GM21390 (cell line): ENCODE measurements at regions not wholly inside any gene's neighbourhood (a gene's known extent, or its start where the extent isn't known, plus 50 kb on each side); places are given as distances from the start of the nearest gene placed in this dataset.

Experiments used
- ATAC-seq: cut with Tn5 transposase; IDR thresholded peaks from one replicate; pipeline ENCODE4 v1.9.1; 2021; ENCODE audit not compliant: unreplicated experiment

DNA sequence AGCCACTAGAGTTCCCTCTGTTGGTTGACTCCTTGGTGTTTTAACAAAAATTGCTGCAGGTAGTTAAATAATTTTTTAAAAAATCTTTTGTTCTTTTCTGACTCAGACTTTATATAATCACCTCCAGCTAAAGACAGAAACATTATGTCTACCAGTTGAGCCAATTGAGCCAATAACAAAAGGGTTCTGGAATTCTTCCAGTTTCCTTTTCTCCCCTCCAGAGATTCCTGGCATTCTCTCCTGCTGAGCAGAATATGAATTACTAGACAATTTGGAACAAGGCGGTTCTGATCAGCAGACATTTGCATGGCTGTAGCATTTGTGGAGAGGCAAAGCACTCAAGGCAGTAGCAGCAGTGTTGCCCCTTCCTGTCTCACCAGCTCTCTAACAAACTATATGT, 144.0 kb upstream of the SLC35B3 start:
- ATAC-seq, result no peak

- ATAC-seq, result no peak
These were observed 142.7 kb upstream of the SLC35B3 start for GRCh38 chr6:8578006-8578405.

- no peak for ATAC-seq
These were observed 139.6 kb upstream of the SLC35B3 start for GRCh38 chr6:8574749-8575468.

DNA sequence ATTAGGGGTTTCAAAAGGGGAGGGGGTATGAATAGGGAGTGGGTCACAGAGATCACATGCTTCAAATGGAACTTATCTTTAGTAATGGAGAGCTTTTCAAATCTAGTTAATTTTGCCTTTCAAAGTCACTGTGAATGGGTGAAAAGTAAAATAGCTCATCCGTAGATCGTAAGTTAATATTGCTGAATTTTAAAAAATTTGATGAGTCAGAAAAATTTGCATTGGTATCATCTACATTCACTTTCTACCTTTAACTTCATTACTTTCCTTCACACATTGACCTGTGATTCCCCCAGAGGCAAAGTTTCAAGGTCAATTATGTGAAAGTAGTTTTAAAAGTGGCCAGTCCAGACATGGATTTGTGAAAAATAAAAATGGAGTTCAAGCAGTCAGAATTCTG, 139.0 kb upstream of the SLC35B3 start:
- ATAC-seq, result no peak

GRCh38 chr6:8570256-8570920, 135.0 kb upstream of the SLC35B3 start:
- ATAC-seq, result no peak

DNA sequence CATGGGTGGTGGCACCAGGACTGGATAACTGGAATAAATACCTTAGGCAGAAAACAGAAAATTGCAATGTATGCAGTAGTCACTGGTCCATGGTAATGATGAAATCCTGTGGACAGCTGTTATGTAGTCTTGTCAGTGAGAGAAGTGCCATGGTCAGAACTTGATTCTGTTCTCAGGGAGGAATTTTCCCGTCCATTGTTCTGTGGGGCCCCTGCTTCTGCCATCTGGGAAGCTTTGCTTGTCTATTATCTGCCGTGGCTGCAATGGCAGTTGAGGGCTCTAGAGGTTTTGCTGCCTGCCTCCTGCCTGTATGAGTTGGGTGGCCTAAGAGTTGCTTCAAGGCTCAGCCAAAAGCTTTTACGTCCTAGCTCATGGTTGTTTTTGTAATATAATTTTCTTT, 126.8 kb upstream of the SLC35B3 start:
- ATAC-seq, result no peak

DNA sequence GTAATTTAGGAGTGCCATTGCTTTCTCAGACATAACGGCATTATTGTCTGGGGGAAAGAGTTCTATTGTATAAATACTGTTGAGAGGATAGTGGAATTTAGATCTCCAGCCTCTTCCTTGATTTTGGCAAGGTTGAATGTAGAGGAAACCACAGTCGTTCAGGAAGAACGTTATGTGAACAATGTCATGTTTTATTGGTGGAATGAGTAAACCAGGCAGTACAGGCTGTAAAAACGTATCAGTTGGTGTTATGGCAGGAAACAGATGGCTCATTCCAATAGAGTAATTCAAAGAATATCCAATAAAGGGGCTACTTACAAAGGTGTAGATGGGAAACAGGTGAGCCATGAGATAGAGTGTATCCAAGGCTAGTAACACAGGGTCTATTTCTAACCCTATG, 123.6 kb upstream of the SLC35B3 start:
- ATAC-seq, result no peak

DNA sequence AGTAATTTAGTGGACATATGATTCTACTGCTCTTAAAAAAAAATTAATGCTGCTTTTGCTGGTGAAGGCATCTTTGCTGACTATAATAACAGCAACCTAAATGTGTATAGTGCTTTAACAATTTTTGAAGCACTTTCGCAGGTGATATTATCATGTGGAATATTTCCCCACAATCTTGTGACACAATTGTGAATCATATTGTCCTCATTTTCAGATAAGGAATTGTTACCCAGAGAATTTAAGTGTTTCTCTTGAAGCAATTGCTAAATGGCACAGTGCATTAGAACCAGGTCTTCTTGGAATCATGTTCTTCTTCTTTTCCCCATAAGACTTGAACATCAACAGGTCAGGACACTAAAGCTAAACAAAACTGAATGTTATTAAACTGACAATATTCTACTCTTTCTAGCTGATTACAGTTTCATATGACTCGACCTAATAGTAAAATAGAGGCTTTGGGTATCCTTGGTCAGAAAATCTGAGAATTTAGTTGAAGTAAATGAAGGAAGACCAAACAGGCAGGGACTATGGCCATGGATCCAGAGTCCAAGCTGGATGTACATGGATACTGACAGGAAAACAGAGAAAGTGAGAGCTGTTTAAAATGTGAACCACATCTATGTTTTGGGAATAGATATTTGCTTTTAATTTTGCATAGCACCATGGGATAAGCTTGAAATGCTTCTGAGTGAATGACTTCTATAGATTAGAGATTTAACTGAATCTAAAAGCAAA, 121.8 kb upstream of the SLC35B3 start:
- no peak for ATAC-seq

- no peak for ATAC-seq
These were observed 121.1 kb upstream of the SLC35B3 start for GRCh38 chr6:8556370-8557013.

DNA sequence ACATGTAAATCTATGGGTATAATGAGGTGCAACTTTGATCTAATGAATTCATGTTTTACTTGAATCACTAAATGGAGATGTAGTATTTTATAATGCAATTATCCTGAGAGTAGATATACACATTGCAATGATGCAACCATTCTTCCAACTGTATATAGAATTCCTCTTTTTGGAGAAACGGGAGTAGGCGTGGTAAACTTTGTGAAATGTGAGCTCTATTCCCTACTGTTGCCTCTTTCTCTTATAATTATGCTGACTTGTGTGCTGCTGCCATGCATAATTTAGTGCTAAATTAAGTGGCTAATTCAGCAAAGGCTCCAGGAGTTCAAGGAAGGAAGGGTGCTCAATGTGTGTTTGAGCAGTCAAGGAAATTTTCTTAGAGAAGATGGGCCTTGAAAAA, 116.6 kb upstream of the SLC35B3 start:
- ATAC-seq, result no peak

DNA sequence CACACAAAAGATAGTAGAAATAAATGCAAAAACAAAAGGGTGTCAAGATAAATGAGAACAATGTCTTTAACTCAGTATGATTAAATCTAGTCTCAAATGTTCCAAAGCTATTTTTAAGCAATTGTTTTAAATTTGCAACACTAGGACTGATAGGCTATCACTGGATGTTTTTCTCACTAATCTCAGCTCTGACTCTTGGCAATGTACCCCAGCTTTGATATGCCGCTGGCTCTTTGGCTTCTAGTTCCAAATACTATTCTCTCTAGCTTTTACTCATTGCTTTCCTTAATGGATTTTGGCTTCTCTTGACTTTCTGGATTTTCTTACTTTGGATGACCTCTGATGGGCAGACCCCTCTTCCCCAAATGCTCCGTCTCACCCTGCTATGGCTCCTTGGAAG, 116.0 kb upstream of the SLC35B3 start:
- ATAC-seq, result no peak

DNA sequence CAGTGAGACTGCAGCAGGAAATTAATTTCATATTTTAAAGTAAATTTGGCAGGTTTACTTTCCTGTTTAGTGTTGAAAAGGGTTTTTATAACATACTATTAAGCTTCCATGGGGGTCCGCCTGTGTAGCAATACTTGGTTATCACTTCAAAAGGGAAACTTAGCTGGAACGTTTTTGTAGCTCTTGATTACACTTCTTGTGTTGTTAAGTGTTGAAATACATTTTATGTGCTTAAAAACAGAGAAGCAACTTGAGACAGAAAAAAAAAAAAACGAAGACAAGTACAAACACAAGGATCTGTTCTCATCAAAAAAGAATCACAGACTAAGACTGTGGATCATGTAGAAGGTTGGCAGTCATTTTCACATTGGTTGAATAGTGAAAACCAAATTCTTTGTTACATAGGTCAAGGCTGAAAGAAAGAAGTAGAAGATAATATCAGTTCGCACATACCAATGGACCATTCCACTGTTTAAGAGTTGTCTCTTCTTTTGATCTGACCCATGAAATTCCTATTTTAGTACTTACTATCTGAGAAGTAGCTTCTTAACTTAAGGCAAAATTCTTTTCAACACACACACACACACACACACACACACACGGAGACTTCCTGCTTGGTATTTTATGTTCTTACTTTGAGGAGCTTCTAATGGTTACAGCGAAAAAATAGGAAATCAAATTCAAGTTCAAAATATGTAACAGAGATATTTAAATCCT, 113.9 kb upstream of the SLC35B3 start:
- ATAC-seq, result no peak

DNA sequence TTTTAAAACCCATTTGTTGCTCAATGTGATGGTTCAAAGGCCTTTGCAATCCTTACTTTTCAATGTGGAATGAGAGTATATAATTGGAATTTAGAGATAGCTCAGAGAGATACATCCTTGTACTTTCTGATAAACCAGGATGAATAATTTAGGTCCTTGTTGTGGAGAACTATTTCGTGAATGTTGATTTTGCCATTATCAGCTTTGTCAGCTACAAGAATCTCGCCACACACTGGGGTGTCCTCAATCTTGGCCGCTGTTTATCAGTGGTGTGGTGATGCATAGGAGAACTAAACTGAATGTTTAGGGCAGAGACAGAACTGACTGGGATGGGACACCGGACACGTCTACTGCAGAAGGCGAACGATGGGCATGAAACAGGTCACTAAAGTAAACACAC, 111.2 kb upstream of the SLC35B3 start:
- no peak for ATAC-seq

DNA sequence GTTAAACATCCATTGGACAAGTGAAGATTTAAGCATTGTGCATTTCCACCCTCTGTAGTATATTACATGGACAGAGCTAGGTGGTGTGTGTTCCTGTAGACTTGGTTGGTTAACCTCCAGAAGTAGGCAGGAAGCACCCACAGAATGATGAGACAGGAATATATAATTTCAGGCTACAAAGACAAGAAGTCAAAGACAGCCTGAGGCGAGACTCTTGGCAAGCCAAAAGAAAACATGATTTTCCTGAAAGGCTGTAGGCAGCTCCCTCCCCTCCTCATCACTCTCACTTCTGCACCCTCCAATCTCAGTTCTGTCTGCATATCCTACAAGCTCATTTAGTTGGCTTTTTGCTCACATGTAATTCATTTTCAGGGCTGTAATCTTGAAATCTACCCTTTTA, 110.0 kb upstream of the SLC35B3 start:
- ATAC-seq, result no peak

GRCh38 chr6:8543714-8544113, 108.4 kb upstream of the SLC35B3 start:
- no peak for ATAC-seq

DNA sequence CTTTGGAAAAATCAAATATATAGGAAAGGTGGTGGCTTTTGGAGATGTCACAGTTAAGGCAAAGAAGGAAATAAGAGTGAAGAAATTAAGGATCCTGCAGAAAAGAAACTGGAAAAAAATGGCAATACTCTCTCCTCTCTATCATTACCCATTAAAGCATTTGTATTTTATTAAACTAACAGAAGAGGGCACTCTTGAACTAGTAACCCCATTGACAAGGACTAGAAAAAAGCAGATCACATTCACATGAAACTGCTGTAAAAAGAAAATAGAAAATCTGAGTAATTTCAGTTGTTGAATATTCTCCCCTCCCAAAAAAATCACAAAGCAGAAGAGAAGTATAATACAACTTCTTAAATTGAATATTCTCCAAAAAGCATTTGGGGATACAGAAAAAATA, 104.1 kb upstream of the SLC35B3 start:
- no peak for ATAC-seq

- ATAC-seq, result no peak
These were observed 100.8 kb upstream of the SLC35B3 start for GRCh38 chr6:8536122-8536521.

- no peak for ATAC-seq
These were observed 100.2 kb upstream of the SLC35B3 start for GRCh38 chr6:8535519-8535918.

GRCh38 chr6:8530785-8531435, 95.6 kb upstream of the SLC35B3 start:
- ATAC-seq, result no peak

- no peak for ATAC-seq
These were observed 93.9 kb upstream of the SLC35B3 start for GRCh38 chr6:8529250-8529649.

DNA sequence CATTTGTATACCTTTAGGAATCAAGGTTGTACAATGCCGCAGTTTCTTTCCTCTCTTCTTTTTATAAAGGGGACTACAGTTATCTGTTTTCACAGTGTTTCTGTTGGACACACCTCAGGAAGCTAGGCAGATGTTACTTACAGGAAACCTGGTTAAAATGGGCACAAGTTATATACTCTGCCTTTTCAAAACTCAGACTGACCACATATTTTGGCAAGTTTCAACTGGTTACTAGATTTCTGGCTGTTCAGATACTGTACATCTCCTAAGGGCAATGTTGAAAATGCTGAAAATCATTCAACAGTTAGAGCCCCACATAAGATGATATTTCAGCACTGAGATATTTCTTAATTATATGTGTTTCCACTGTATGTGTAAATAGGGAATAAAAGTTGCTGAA, 92.5 kb upstream of the SLC35B3 start:
- no peak for ATAC-seq
